HCT116 (cell line): ENCODE measurements at regions not wholly inside any gene's neighbourhood (a gene's known extent, or its start where the extent isn't known, plus 50 kb on each side); places are given as distances from the start of the nearest gene placed in this dataset.

ENCODE experiments used
- ATAC-seq: fragments of 200-7000 bp; cut with Tn5 transposase; 2 replicates; pipeline ENCODE4 v1.9.1; 2020; ENCODE audit warnings: mild to moderate bottlenecking, moderate library complexity
- BruUV-seq: library from RNA; stranded (reverse); fragments of 400-500 nt; replicated peaks from 2 replicates; lab custom pipeline; 2021; lab: Mats Ljungman, UMichigan
- CTCF ChIA-PET: fragments of 300-600 bp; sonication (Branson Sonifier 250); formaldehyde crosslinking; loops from one replicate; lab custom pipeline; 2021; ENCODE audit warnings: antibody characterized with exemption; lab: Charles Lee
- POLR2A ChIA-PET: fragments of 300-600, 350-600 bp; sonication (Branson Sonifier 250); formaldehyde crosslinking; loops from one replicate; lab custom pipeline; 2021; ENCODE audit warnings: antibody characterized with exemption; lab: Charles Lee
- RAD21 ChIA-PET, 2 experiments: fragments of 300-600 bp; sonication (Branson Sonifier 250); formaldehyde crosslinking; loops; one replicate each; lab custom pipeline; 2023; ENCODE audit warnings: low total read pairs in 2 of 2; ENCODE audit not compliant: uncharacterized antibody in 2 of 2, unreplicated experiment in 2 of 2, low non-redundant PET in 1 of 2; lab: Charles Lee
- DNase-seq: peaks from one replicate; pipeline ENCODE4 v3.0.0-alpha.2; 2010; ENCODE audit warnings: low read depth, low spot score
- H2AFZ ChIP-seq: fragments of 200-600 bp; shearing (Covaris generic), sonication (generic); 2 replicates; pipeline ENCODE4 v1.6.1; 2017; ENCODE audit warnings: low read depth, mixed run types, mixed read lengths, antibody characterized with exemption, low read length; ENCODE audit not compliant: poor library complexity, severe bottlenecking
- H3K27ac ChIP-seq: 2 replicates; pipeline ENCODE4 v1.5.1; 2012; ENCODE audit warnings: low read depth, low read length
- H3K27me3 ChIP-seq: fragments of 200-600 bp; sonication (generic); 2 replicates; pipeline ENCODE4 v1.6.1; 2016; ENCODE audit warnings: mixed run types, low read length, mixed read lengths; ENCODE audit not compliant: insufficient read depth
- H3K36me3 ChIP-seq, 2 experiments: fragments of 200-500 bp in 1 of 2; fragments of 200-600 bp in 1 of 2; sonication (Bioruptor generic) in 1 of 2; sonication (generic) in 1 of 2; 2 replicates each; pipeline versions ENCODE4 v1.5.1 to v1.6.1; 2014 to 2016; ENCODE audit warnings: low read length in 2 of 2, inconsistent platforms in 1 of 2, mixed read lengths in 1 of 2, mixed run types in 1 of 2; ENCODE audit not compliant: insufficient read depth in 2 of 2, control insufficient read depth in 1 of 2
- H3K4me1 ChIP-seq, 2 experiments: fragments of 200-600 bp in 1 of 2; sonication (generic) in 1 of 2; 2 replicates each; pipeline versions ENCODE4 v1.5.1 to v1.6.1; 2012 to 2017; ENCODE audit warnings: low read length in 2 of 2, inconsistent platforms in 1 of 2, mild to moderate bottlenecking in 1 of 2, mixed read lengths in 1 of 2, mixed run types in 1 of 2, moderate library complexity in 1 of 2; ENCODE audit not compliant: insufficient read depth in 2 of 2, control insufficient read depth in 1 of 2
- H3K4me2 ChIP-seq: fragments of 200-600 bp; sonication (generic); 2 replicates; pipeline ENCODE4 v1.6.1; 2017; ENCODE audit warnings: mixed run types, low read length, mixed read lengths
- H3K4me3 ChIP-seq, 2 experiments: fragments of 200-600 bp in 1 of 2; sonication (generic) in 1 of 2; replicated peaks in 1 of 2; 2 replicates each; pipeline ENCODE4 v1.5.1; 2011 to 2016; ENCODE audit warnings: low read length in 2 of 2, control low read depth in 1 of 2, low read depth in 1 of 2, mild to moderate bottlenecking in 1 of 2, mixed read lengths in 1 of 2, mixed run types in 1 of 2
- H3K79me2 ChIP-seq: fragments of 200-600 bp; sonication (generic); 2 replicates; pipeline ENCODE4 v1.6.1; 2017; ENCODE audit warnings: mild to moderate bottlenecking, mixed run types, low read length, moderate library complexity, mixed read lengths; ENCODE audit not compliant: insufficient read depth
- H3K9ac ChIP-seq: fragments of 200-600 bp; sonication (generic); 2 replicates; pipeline ENCODE4 v1.6.1; 2016; ENCODE audit warnings: low read length, mixed read lengths
- H3K9me2 ChIP-seq: fragments of 200-600 bp; sonication (generic), shearing (Covaris generic); 2 replicates; pipeline ENCODE4 v1.6.1; 2017; ENCODE audit warnings: mixed run types, mild to moderate bottlenecking, moderate library complexity; ENCODE audit not compliant: insufficient read depth
- H3K9me3 ChIP-seq, 2 experiments: fragments of 200-500 bp in 1 of 2; fragments of 200-600 bp in 1 of 2; sonication (Bioruptor generic) in 1 of 2; sonication (generic) in 1 of 2; 2 replicates each; pipeline ENCODE4 v1.6.1; 2014 to 2017; ENCODE audit warnings: low read length in 2 of 2, mixed read lengths in 2 of 2, inconsistent platforms in 1 of 2, low read depth in 1 of 2, mild to moderate bottlenecking in 1 of 2, mixed run types in 1 of 2, moderate library complexity in 1 of 2; ENCODE audit not compliant: control insufficient read depth in 1 of 2, insufficient read depth in 1 of 2
- H4K20me1 ChIP-seq: fragments of 200-600 bp; sonication (generic), shearing (Covaris generic); 2 replicates; pipeline ENCODE4 v1.6.1; 2017; ENCODE audit warnings: mixed run types, mild to moderate bottlenecking, moderate library complexity; ENCODE audit not compliant: insufficient read depth
- CBX3 ChIP-seq: IDR thresholded peaks from 2 replicates; pipeline ENCODE4 v1.6.1; 2012; ENCODE audit warnings: low read depth
- EGR1 ChIP-seq: IDR thresholded peaks from 2 replicates; pipeline ENCODE4 v1.6.1; 2012; ENCODE audit warnings: low read depth
- EZH2 ChIP-seq: fragments of 200-600 bp; sonication (generic); IDR thresholded peaks from 2 replicates; pipeline ENCODE4 v1.6.1; 2017; ENCODE audit warnings: antibody characterized with exemption, mixed run types
- EZH2phosphoT487 ChIP-seq: fragments of 200-600 bp; IDR thresholded peaks from 2 replicates; pipeline ENCODE4 v1.6.1; 2018; ENCODE audit warnings: antibody characterized with exemption, borderline replicate concordance
- POLR2AphosphoS5 ChIP-seq: IDR thresholded peaks from 2 replicates; pipeline ENCODE4 v1.6.1; 2011; ENCODE audit warnings: mild to moderate bottlenecking, low read depth, low read length, moderate library complexity
- RAD21 ChIP-seq: IDR thresholded peaks from 2 replicates; pipeline ENCODE4 v1.6.1; 2012; ENCODE audit warnings: low read depth, mild to moderate bottlenecking
- SIN3A ChIP-seq: IDR thresholded peaks from 2 replicates; pipeline ENCODE4 v1.6.1; 2012; ENCODE audit warnings: low read depth
- YY1 ChIP-seq: IDR thresholded peaks from 2 replicates; pipeline ENCODE4 v1.6.1; 2011; ENCODE audit warnings: low read length, low read depth, moderate library complexity, mild to moderate bottlenecking; ENCODE audit not compliant: insufficient replicate concordance; ENCODE audit errors: extremely low read depth
- ZFX ChIP-seq: fragments of 450-650 bp; IDR thresholded peaks from 2 replicates; pipeline ENCODE4 v1.6.1; 2017
- ZNF274 ChIP-seq: fragments of 200-500 bp; sonication (Bioruptor generic); IDR thresholded peaks from 2 replicates; pipeline ENCODE4 v1.6.1; 2014; ENCODE audit warnings: mild to moderate bottlenecking, low read depth, low read length, inconsistent platforms
- intact Hi-C: fragments of 100-400 bp; cut with micrococcal nuclease; formaldehyde crosslinking; loops from 2 replicates; pipeline ENCODE4 v1.10.0; 2022
- TF ChIP-seq, protein P1 (sequence below): IDR thresholded peaks from 2 replicates; pipeline ENCODE4 v1.6.1; 2012; ENCODE audit warnings: low read depth
- TF ChIP-seq, protein P2 (sequence below): IDR thresholded peaks from 2 replicates; pipeline ENCODE4 v1.6.1; 2012
- TF ChIP-seq, protein P3 (sequence below), 3 experiments: fragments of 200-600 bp in 1 of 3; sonication (generic) in 1 of 3; IDR thresholded peaks in 2 of 3; conservative IDR thresholded peaks in 1 of 3; 2 replicates each; pipeline ENCODE4 v1.5.1; 2012 to 2017; ENCODE audit warnings: low read depth in 2 of 3, low read length in 2 of 3, antibody characterized with exemption in 1 of 3, borderline replicate concordance in 1 of 3, control low read depth in 1 of 3, mild to moderate bottlenecking in 1 of 3, mixed read lengths in 1 of 3, mixed run types in 1 of 3, moderate library complexity in 1 of 3; ENCODE audit not compliant: insufficient read depth in 1 of 3
- TF ChIP-seq, protein P4 (sequence below): IDR thresholded peaks from 2 replicates; pipeline ENCODE4 v1.6.1; 2011; ENCODE audit warnings: mild to moderate bottlenecking, low read length, moderate library complexity; ENCODE audit not compliant: insufficient replicate concordance; ENCODE audit errors: extremely low read depth
- TF ChIP-seq, protein P5 (sequence below): IDR thresholded peaks from 2 replicates; pipeline ENCODE4 v1.6.1; 2012

DNA sequence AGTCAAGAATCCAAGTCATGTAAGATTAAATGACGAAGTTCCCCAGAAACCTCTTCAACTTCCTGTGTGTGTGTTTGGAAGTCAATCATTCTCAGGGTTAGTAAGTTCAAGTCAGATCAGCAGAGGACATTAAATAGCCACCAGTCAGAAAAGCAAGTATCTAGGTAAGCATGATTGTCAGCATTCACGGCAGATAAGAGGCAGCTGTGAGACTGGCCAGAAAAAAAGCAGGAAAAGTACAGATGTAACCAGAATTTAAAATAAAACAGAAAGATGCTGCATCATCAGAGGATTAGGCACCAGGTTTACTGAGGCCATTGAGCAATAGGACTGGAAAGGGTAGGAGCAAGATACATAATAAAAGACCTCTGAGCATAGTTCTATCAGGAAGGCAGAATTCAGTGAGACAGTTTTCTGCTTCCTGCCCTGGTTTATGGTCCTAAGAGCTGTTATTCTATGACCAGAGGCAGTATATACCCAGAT, 606.9 kb downstream of the FSCB start:
- H3K4me2 ChIP-seq: no peak overlapping the region
- H3K9ac ChIP-seq: no peak overlapping the region
- no peaks in the 10 kb centered on the region for H3K9me2 ChIP-seq
- ChIA-PET CTCF (no interaction called here), RAD21 (no interaction called here), POLR2A (no interaction called here)
- H3K79me2 ChIP-seq: no peaks in the 10 kb centered on the region
- no peaks in the 10 kb centered on the region for H3K36me3 ChIP-seq
- H3K9me3 ChIP-seq: no peaks in the 10 kb centered on the region; a peak in 1 of 4 replicates
- H3K4me1 ChIP-seq: no peaks in the 10 kb centered on the region
- no peak overlapping the region for H3K4me3 ChIP-seq
- BruUV-seq: no TSS peak
- DNase-seq (no peak), ATAC-seq (no peak)
- no peak overlapping the region for H2AFZ ChIP-seq
- H3K27ac ChIP-seq: no peak overlapping the region
- H4K20me1 ChIP-seq: no peaks in the 10 kb centered on the region
- no peaks in the 10 kb centered on the region for H3K27me3 ChIP-seq
- no peak for TF ChIP-seq POLR2AphosphoS5
- TF ChIP-seq YY1: no peak
- TF ChIP-seq EZH2: no peak
- TF ChIP-seq EZH2phosphoT487: no peak
- no peak for TF ChIP-seq RAD21
- TF ChIP-seq EGR1: no peak
- TF ChIP-seq, protein P1, sequence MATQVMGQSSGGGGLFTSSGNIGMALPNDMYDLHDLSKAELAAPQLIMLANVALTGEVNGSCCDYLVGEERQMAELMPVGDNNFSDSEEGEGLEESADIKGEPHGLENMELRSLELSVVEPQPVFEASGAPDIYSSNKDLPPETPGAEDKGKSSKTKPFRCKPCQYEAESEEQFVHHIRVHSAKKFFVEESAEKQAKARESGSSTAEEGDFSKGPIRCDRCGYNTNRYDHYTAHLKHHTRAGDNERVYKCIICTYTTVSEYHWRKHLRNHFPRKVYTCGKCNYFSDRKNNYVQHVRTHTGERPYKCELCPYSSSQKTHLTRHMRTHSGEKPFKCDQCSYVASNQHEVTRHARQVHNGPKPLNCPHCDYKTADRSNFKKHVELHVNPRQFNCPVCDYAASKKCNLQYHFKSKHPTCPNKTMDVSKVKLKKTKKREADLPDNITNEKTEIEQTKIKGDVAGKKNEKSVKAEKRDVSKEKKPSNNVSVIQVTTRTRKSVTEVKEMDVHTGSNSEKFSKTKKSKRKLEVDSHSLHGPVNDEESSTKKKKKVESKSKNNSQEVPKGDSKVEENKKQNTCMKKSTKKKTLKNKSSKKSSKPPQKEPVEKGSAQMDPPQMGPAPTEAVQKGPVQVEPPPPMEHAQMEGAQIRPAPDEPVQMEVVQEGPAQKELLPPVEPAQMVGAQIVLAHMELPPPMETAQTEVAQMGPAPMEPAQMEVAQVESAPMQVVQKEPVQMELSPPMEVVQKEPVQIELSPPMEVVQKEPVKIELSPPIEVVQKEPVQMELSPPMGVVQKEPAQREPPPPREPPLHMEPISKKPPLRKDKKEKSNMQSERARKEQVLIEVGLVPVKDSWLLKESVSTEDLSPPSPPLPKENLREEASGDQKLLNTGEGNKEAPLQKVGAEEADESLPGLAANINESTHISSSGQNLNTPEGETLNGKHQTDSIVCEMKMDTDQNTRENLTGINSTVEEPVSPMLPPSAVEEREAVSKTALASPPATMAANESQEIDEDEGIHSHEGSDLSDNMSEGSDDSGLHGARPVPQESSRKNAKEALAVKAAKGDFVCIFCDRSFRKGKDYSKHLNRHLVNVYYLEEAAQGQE: no peak
- TF ChIP-seq ZFX: no peak
- no peak for TF ChIP-seq ZNF274
- TF ChIP-seq, protein P2, sequence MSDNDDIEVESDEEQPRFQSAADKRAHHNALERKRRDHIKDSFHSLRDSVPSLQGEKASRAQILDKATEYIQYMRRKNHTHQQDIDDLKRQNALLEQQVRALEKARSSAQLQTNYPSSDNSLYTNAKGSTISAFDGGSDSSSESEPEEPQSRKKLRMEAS: no peak
- TF ChIP-seq, protein P3, sequence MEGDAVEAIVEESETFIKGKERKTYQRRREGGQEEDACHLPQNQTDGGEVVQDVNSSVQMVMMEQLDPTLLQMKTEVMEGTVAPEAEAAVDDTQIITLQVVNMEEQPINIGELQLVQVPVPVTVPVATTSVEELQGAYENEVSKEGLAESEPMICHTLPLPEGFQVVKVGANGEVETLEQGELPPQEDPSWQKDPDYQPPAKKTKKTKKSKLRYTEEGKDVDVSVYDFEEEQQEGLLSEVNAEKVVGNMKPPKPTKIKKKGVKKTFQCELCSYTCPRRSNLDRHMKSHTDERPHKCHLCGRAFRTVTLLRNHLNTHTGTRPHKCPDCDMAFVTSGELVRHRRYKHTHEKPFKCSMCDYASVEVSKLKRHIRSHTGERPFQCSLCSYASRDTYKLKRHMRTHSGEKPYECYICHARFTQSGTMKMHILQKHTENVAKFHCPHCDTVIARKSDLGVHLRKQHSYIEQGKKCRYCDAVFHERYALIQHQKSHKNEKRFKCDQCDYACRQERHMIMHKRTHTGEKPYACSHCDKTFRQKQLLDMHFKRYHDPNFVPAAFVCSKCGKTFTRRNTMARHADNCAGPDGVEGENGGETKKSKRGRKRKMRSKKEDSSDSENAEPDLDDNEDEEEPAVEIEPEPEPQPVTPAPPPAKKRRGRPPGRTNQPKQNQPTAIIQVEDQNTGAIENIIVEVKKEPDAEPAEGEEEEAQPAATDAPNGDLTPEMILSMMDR (IDR thresholded peaks at IDR 0.05 in 2 of 3, conservative IDR thresholded peaks at IDR 0.05 in 1 of 3; ENCODE audit: borderline replicate concordance in 1 of 3, insufficient read depth in 1 of 3, low read depth in 2 of 3, low read length in 2 of 3): no peak
- no peak for TF ChIP-seq CBX3
- TF ChIP-seq, protein P4, sequence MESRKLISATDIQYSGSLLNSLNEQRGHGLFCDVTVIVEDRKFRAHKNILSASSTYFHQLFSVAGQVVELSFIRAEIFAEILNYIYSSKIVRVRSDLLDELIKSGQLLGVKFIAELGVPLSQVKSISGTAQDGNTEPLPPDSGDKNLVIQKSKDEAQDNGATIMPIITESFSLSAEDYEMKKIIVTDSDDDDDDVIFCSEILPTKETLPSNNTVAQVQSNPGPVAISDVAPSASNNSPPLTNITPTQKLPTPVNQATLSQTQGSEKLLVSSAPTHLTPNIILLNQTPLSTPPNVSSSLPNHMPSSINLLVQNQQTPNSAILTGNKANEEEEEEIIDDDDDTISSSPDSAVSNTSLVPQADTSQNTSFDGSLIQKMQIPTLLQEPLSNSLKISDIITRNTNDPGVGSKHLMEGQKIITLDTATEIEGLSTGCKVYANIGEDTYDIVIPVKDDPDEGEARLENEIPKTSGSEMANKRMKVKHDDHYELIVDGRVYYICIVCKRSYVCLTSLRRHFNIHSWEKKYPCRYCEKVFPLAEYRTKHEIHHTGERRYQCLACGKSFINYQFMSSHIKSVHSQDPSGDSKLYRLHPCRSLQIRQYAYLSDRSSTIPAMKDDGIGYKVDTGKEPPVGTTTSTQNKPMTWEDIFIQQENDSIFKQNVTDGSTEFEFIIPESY: no peak
- no peak for TF ChIP-seq SIN3A
- TF ChIP-seq, protein P5, sequence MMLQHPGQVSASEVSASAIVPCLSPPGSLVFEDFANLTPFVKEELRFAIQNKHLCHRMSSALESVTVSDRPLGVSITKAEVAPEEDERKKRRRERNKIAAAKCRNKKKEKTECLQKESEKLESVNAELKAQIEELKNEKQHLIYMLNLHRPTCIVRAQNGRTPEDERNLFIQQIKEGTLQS: no peak
- TF ChIP-seq, all 23 proteins: peak for 0
- intact Hi-C loops: no loop called here
